HFF-Myc (cell line): ENCODE measurements at regions not wholly inside any gene's neighbourhood (a gene's known extent, or its start where the extent isn't known, plus 50 kb on each side); places are given as distances from the start of the nearest gene placed in this dataset.

ENCODE experiments used
- DNase-seq: peaks from one replicate; pipeline ENCODE4 v3.0.0-alpha.2; 2011; ENCODE audit warnings: low read depth; ENCODE audit errors: extremely low read depth
- H3K4me3 ChIP-seq: replicated peaks from 2 replicates; pipeline ENCODE4 v1.5.1; 2011; ENCODE audit warnings: low read depth, mild to moderate bottlenecking, control low read depth, low read length
- CTCF ChIP-seq: IDR thresholded peaks from 2 replicates; pipeline ENCODE4 v1.5.1; 2012; ENCODE audit warnings: mild to moderate bottlenecking, low read depth, low read length, control low read depth; ENCODE audit errors: missing control alignments

- DNase-seq, result no peak
- no peak for TF ChIP-seq CTCF
- H3K4me3 ChIP-seq, result no peak overlapping the region
Measured at GRCh38 chr12:98173773-98174427, 341.5 kb upstream of the TMPO start.

GRCh38 chr12:98174428-98174809 lies 341.0 kb upstream of the TMPO start:
- no peak for DNase-seq
- no peak for TF ChIP-seq CTCF
- H3K4me3 ChIP-seq, result no peak overlapping the region

GRCh38 chr12:98178126-98178525 lies 337.3 kb upstream of the TMPO start:
- DNase-seq, result no peak
- no peak for TF ChIP-seq CTCF
- H3K4me3 ChIP-seq, result no peak overlapping the region

GRCh38 chr12:98179151-98179550 lies 336.2 kb upstream of the TMPO start:
- TF ChIP-seq CTCF, result no peak

GRCh38 chr12:98180603-98181002 lies 334.8 kb upstream of the TMPO start:
- DNase-seq, result no peak
- no peak for TF ChIP-seq CTCF
- H3K4me3 ChIP-seq, result no peak overlapping the region

More at GRCh38 chr12:98179151-98179550, 336.2 kb upstream of the TMPO start:
- no peak for DNase-seq
- H3K4me3 ChIP-seq, result no peak overlapping the region

- DNase-seq, result no peak
- H3K4me3 ChIP-seq, result no peak overlapping the region
- no peak for TF ChIP-seq CTCF
Measured at GRCh38 chr12:98182821-98183220, 332.6 kb upstream of the TMPO start.

- TF ChIP-seq CTCF, result no peak
- DNase-seq, result no peak
Measured at GRCh38 chr12:98185606-98186005, 329.8 kb upstream of the TMPO start.

More at GRCh38 chr12:98185606-98186005, 329.8 kb upstream of the TMPO start:
- no peak overlapping the region for H3K4me3 ChIP-seq
